ENCODE measurements at regions not wholly inside any gene's neighbourhood (a gene's known extent, or its start where the extent isn't known, plus 50 kb on each side); places are given as distances from the start of the nearest gene placed in this dataset.
"Not testable (repeated sequence)": the region's sequence is repeated elsewhere in the genome, so short reads cannot be mapped to it uniquely, and the experiment has no call there.

DNA sequence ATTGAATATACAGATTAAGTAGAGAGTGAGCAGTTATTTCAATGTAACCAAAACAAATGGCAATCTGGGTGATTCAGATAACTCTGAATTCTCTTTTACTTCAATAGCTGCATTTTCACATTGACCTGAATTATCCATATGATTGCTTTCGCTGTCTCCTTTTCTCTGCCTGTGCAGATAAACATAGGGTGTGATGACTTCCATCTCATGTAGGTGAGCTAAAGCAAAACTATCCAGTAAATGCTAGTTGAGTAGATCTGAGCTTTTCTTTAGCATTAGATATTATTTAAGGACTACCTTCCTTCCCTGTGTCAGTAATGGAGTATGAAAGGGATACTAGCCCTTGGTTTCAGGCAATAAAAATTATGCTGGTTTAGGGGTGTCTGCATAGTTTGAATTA, 288.6 kb downstream of the OXSM start:
- DNase-seq, result no peak

- no peak for DNase-seq
These were observed 291.3 kb downstream of the OXSM start for GRCh38 chr3:26081166-26081565.

GRCh38 chr3:26081806-26082205, 291.9 kb downstream of the OXSM start:
- no peak for DNase-seq

DNA sequence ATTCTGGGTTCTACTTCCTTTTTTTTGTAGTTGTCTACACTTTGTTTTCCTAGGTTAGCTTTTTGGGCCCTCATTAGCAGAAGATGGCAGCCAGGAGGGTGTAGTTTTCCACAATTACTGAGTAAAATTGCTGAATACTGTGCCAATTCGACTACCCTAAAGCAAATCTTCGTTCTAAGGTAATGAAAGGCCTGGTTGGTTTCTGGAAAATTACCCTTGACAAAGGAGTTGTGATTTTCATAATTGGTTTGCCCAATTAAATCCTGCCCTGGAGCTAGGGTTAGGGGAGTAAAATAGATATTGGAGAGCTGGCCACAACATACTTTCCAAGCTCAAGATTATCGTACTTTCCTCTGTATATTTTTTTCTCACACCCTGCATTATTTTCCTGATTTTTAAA, 293.0 kb downstream of the OXSM start:
- DNase-seq, result no peak

GRCh38 chr3:26084629-26085028, 294.7 kb downstream of the OXSM start:
- DNase-seq, result no peak

- DNase-seq, result no peak
These were observed 297.9 kb downstream of the OXSM start for GRCh38 chr3:26087751-26088150.

GRCh38 chr3:26089249-26089648, 299.4 kb downstream of the OXSM start:
- no peak for DNase-seq

DNA sequence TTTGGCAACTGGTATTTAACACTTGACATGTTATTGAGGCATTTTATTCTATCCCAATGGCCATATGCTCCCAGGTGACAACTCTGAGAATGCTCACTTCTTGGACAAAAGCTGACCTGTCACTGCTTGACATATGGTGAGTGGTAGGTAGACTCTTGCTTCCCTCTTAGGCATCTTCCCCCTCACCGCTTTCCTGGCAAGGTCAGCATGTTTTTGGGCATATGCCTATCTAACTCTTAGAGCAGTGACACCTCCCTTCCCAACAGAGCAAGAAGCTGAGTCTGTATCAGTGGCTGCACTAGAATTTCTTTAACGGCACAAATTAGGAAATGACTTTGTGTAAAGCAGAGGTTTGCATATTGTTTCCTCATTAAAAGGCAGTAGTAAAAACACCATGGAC, 300.7 kb downstream of the OXSM start:
- no peak for DNase-seq

- DNase-seq, result no peak
These were observed 301.2 kb downstream of the OXSM start for GRCh38 chr3:26091096-26091495.

DNA sequence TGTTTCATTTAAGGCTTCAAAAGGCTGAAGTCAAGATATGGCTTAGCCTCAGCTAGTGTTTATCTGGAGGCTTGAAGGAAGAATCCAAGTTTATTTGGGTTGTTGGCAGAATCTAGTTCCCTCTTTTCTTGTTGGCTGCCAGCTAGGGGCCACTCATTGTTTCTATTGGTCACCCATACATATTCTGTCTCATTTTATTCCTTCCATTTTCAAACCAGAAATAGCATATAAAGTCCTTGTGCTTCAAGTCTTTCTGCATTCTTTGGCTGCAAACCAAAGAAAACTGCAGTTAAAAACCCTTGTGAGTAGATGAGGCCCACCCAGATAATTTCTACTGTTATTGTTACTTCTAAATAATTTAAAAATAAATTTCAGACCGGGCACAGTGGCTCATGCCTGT, 301.7 kb downstream of the OXSM start:
- no peak for DNase-seq

DNA sequence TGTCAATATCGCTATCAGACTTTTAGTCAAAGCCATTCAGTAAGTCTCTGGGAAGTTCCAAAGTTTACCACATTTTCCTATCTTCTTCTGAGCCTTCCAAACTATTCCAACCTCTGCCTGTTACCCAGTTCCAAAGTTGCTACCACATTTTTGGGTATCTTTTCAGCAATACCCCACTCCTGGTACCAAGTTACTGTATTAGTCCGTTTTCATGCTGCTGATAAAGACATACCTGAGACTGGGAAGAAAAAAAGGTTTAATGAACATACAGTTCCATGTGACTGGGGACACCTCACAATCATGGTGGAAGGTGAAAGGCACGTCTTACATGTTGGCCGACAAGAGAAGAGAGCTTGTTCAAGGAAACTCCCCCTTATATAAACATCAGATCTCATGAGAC, 307.2 kb downstream of the OXSM start:
- not testable (repeated sequence) for DNase-seq

DNA sequence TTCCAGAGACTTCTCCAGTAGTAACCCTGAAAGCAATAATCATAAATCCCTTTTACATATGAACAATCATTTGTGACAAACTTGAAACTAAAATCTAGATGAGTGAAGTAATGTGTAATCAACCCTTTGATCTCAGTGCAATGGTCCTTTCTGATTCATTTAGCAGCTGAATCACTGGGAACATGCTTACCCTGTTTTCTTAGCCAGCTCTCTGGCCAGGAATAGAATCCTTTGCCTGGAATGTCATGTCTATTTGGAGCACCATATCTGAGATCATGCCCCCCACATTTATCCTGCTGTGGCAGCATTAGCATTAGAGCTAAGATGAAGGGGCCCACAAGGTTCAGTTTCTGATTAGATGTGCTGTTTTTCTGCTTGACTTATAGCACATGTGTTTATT, 309.8 kb downstream of the OXSM start:
- DNase-seq, result no peak

GRCh38 chr3:26100176-26100575, 310.3 kb downstream of the OXSM start:
- no peak for DNase-seq

DNA sequence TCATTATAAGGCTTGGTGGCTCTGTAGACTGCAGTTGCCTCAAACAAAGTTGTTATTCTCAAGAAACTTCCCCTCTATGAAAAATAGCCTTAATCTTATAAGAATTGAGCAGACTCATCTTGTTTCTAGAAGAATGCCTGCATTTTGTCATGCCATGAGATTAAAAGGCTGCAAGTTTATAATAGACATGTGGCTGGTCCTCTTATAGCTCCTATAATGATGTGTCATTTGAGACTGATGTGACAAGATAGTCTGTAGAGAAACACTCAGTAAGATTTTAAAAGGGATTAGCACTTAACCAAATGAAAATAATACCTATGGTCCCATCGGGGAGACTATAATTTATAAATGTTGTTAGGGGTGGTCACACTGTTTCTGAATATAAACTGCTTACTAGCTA, 312.5 kb downstream of the OXSM start:
- DNase-seq, result no peak

GRCh38 chr3:26104851-26105251, 315.0 kb downstream of the OXSM start:
- DNase-seq, result no peak

DNA sequence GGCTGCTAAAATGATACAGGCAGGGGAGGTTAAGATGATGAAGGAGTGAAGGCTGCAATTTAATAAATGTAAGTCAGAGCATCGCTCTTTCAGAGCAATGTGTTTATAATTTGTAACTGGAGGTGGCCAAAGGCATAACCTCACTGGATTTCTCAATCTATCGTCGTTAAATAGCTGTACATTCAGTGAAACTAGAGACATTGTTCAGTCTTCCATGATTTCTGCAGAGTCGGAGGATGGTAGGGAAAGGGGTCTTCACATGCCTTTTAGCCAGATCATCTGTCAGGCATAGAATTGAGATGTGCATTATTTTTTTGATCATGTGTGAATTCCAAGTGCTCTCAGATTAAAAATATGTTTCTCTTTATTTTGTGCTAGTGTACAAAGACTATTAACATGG, 315.4 kb downstream of the OXSM start:
- DNase-seq, result no peak

DNA sequence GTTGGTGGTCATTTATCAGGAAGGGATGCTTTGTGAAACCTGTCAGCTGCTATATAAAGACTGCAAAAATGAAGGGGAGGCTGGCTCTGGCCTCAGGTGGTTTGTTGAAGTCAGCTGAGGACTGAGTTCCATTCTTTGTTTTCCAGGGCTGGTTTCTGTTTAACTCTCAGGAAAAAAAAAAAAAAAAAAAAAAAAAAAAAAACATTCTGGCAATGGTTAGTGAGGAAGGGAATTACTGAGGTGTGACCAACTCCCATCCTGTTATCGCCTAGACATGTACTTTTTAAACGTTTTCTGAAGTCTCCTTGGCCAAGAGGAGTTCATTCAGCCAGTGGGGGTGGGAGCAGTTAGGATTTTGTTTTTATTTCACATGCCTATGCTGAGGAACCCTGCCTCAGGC, 316.3 kb downstream of the OXSM start:
- no peak for DNase-seq

DNA sequence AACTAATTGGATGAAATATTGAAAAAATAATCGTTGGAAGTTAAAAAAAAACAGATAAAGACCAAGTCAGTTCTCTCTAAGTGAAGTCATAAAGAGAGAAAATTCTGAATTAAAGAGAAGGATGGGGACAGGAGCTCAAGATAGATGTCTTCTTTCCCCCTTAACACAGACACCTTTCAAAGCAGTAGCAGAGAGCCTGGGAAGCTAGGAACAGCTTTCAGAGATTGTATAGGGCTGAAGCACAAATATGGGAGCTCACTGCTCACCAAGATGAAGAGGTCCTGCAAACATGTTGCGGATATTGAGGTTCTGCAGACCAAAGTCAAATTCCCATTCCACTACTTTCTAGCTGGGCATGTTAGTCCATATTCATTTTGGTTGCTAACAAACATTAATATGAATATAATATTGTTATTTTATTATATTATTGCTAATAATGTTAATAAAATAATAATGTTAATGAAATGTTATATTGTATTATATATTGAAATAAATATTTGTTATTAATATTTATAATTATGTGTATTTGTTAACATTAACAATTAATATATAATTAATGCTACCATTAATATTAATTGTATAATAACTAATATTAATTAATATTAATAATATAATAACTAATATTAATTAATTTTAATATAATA, 319.1 kb downstream of the OXSM start:
- no peak for DNase-seq

DNA sequence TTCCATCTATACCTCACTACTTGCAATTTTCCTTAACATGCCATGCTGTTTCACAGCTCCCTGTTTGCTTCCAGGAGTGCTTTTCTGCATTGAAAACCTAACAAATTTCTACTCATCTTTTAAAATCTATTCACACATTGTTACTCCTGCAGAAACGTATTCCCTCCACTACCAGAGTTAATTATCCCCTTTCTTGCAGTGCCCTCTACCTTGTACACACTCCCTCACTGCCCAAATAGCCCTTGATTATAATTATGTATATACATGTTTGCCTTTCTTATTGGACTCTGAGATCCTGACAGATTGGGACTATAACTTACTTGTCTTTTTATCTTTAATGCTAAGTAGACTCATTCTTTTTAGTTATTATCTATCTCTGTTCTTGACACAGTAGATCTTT, 325.0 kb downstream of the OXSM start:
- no peak for DNase-seq

DNA sequence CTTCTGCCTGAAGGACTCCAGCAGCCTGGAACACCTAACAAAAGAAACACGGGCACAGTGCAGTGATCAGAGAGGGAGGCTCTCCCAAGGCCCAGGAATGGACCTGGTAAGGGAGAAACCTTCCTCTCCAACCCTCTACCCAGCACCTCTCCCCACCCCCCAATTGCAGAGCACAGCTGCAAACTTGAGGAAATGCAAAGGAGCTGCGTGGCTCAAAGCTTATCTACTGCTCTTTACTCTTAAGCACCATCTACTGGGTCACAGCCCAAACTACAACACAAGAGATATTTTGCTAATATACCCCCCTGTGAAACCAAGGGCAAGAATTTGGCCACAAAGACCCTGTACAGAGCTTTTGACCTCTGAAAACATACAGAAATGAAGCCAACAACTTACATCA, 328.3 kb downstream of the OXSM start:
- DNase-seq, result no peak

- no peak for DNase-seq
These were observed 343.1 kb downstream of the OXSM start for GRCh38 chr3:26132942-26133341.

- DNase-seq, result no peak
These were observed 351.4 kb downstream of the OXSM start for GRCh38 chr3:26141296-26141695.

- DNase-seq, result no peak
These were observed 355.9 kb downstream of the OXSM start for GRCh38 chr3:26145769-26146168.

DNA sequence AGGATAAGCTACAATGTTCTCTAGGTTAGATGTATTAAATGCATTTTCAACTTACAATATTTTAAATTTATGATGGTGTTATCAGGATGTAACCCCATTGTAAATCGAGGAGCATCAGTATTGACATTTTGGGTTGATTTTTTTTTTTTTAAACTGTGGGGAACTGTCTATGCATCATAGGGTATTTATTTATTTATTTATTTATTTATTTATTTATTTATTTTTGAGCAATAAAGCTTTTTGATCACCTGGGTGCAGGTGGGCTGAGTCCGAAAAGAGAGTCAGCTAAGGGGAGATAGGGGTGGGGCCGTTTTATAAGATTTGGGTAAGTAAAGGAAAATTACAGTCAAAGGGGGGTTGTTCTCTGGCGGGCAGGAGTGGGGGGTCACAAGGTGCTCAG, 367.5 kb downstream of the OXSM start:
- not testable (repeated sequence) for DNase-seq

DNA sequence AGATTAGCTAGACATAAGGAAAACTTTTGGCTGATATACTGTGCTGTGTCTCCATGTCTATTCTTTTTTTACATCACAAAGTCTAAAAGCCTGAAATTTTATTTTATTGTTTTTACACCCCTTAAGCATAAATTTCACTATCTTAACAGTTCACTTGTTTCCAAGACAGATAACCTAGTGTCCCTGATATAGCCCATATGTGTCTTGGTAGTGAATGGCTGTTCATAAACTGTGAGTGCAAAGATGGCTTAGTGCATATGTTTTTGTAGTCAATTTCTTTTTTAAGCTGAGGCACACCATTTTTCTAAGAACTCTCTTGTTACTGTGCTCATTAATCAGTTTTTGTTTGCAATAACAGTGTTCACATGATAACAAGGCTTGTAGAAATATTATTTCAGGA, 381.1 kb downstream of the OXSM start:
- no peak for DNase-seq

- DNase-seq, result no peak
These were observed 401.7 kb downstream of the OXSM start for GRCh38 chr3:26191556-26191955.

Measured in fibroblast of skin of right quadriceps (primary cell).